NCI-H524 (cell line): ENCODE measurements at regions not wholly inside any gene's neighbourhood (a gene's known extent, or its start where the extent isn't known, plus 50 kb on each side); places are given as distances from the start of the nearest gene placed in this dataset.
"Not testable (repeated sequence)": the region's sequence is repeated elsewhere in the genome, so short reads cannot be mapped to it uniquely, and the experiment has no call there.

ENCODE experiments used
- DNase-seq, 2 experiments: peaks; one replicate each; lab custom pipeline; 2025; lab: John Stamatoyannopoulos, UW

GRCh38 chr6:68575765-68576439, 59.2 kb upstream of the ADGRB3 start:
- no peak for DNase-seq

GRCh38 chr6:68572975-68573374, 62.1 kb upstream of the ADGRB3 start:
- no peak for DNase-seq

GRCh38 chr6:68572525-68572924, 62.6 kb upstream of the ADGRB3 start:
- peak; percentile 74 to 93 for DNase-seq

- DNase-seq = peak in 1 of 2 experiments; percentile 79
These were observed 75.4 kb upstream of the ADGRB3 start for GRCh38 chr6:68559716-68560115.

- DNase-seq = peak; percentile 13 to 67
These were observed 76.0 kb upstream of the ADGRB3 start for GRCh38 chr6:68559070-68559469.

GRCh38 chr6:68546620-68547019, 88.5 kb upstream of the ADGRB3 start:
- DNase-seq = no peak

- DNase-seq = no peak
These were observed 90.6 kb upstream of the ADGRB3 start for GRCh38 chr6:68544450-68544849.

- DNase-seq = no peak
These were observed 101.7 kb upstream of the ADGRB3 start for GRCh38 chr6:68533339-68533795.

GRCh38 chr6:68527691-68528090, 107.4 kb upstream of the ADGRB3 start:
- no peak for DNase-seq

- no peak for DNase-seq
These were observed 128.2 kb upstream of the ADGRB3 start for GRCh38 chr6:68506911-68507310.

GRCh38 chr6:68502946-68503345, 132.1 kb upstream of the ADGRB3 start:
- DNase-seq = no peak

- no peak for DNase-seq
These were observed 137.2 kb upstream of the ADGRB3 start for GRCh38 chr6:68497927-68498326.

GRCh38 chr6:68494880-68495279, 140.2 kb upstream of the ADGRB3 start:
- DNase-seq = not testable (repeated sequence)

GRCh38 chr6:68476611-68477010, 158.5 kb upstream of the ADGRB3 start:
- no peak for DNase-seq

GRCh38 chr6:68473433-68474210, 161.5 kb upstream of the ADGRB3 start:
- DNase-seq = peak in 1 of 2 experiments; percentile 5

- peak in 1 of 2 experiments; percentile 2 for DNase-seq
These were observed 166.7 kb upstream of the ADGRB3 start for GRCh38 chr6:68468244-68468884.

- DNase-seq = no peak
These were observed 176.6 kb upstream of the ADGRB3 start for GRCh38 chr6:68458447-68458846.

GRCh38 chr6:68447112-68447511, 188.0 kb upstream of the ADGRB3 start:
- no peak for DNase-seq

GRCh38 chr6:68445926-68446325, 189.2 kb upstream of the ADGRB3 start:
- no peak for DNase-seq

GRCh38 chr6:68443704-68444103, 191.4 kb upstream of the ADGRB3 start:
- DNase-seq = no peak

GRCh38 chr6:68427630-68428029, 207.5 kb upstream of the ADGRB3 start:
- DNase-seq = no peak

- no peak for DNase-seq
These were observed 225.1 kb upstream of the ADGRB3 start for GRCh38 chr6:68410021-68410420.

GRCh38 chr6:68400396-68400795, 234.7 kb upstream of the ADGRB3 start:
- DNase-seq = no peak
